HCT116 (cell line): ENCODE measurements at regions not wholly inside any gene's neighbourhood (a gene's known extent, or its start where the extent isn't known, plus 50 kb on each side); places are given as distances from the start of the nearest gene placed in this dataset.

Source experiments
- ATAC-seq: fragments of 200-7000 bp; cut with Tn5 transposase; 2 replicates; pipeline ENCODE4 v1.9.1; 2020; ENCODE audit warnings: mild to moderate bottlenecking, moderate library complexity
- BruUV-seq: library from RNA; stranded (reverse); fragments of 400-500 nt; replicated peaks from 2 replicates; lab custom pipeline; 2021; lab: Mats Ljungman, UMichigan
- CTCF ChIA-PET: fragments of 300-600 bp; sonication (Branson Sonifier 250); formaldehyde crosslinking; loops from one replicate; lab custom pipeline; 2021; ENCODE audit warnings: antibody characterized with exemption; lab: Charles Lee
- POLR2A ChIA-PET: fragments of 300-600, 350-600 bp; sonication (Branson Sonifier 250); formaldehyde crosslinking; loops from one replicate; lab custom pipeline; 2021; ENCODE audit warnings: antibody characterized with exemption; lab: Charles Lee
- RAD21 ChIA-PET, 2 experiments: fragments of 300-600 bp; sonication (Branson Sonifier 250); formaldehyde crosslinking; loops; one replicate each; lab custom pipeline; 2023; ENCODE audit warnings: low total read pairs in 2 of 2; ENCODE audit not compliant: uncharacterized antibody in 2 of 2, unreplicated experiment in 2 of 2, low non-redundant PET in 1 of 2; lab: Charles Lee
- DNase-seq: peaks from one replicate; pipeline ENCODE4 v3.0.0-alpha.2; 2010; ENCODE audit warnings: low read depth, low spot score
- H2AFZ ChIP-seq: fragments of 200-600 bp; shearing (Covaris generic), sonication (generic); 2 replicates; pipeline ENCODE4 v1.6.1; 2017; ENCODE audit warnings: low read depth, mixed run types, mixed read lengths, antibody characterized with exemption, low read length; ENCODE audit not compliant: poor library complexity, severe bottlenecking
- H3K27ac ChIP-seq: 2 replicates; pipeline ENCODE4 v1.5.1; 2012; ENCODE audit warnings: low read depth, low read length
- H3K27me3 ChIP-seq: fragments of 200-600 bp; sonication (generic); 2 replicates; pipeline ENCODE4 v1.6.1; 2016; ENCODE audit warnings: mixed run types, low read length, mixed read lengths; ENCODE audit not compliant: insufficient read depth
- H3K36me3 ChIP-seq, 2 experiments: fragments of 200-500 bp in 1 of 2; fragments of 200-600 bp in 1 of 2; sonication (Bioruptor generic) in 1 of 2; sonication (generic) in 1 of 2; 2 replicates each; pipeline versions ENCODE4 v1.5.1 to v1.6.1; 2014 to 2016; ENCODE audit warnings: low read length in 2 of 2, inconsistent platforms in 1 of 2, mixed read lengths in 1 of 2, mixed run types in 1 of 2; ENCODE audit not compliant: insufficient read depth in 2 of 2, control insufficient read depth in 1 of 2
- H3K4me1 ChIP-seq, 2 experiments: fragments of 200-600 bp in 1 of 2; sonication (generic) in 1 of 2; 2 replicates each; pipeline versions ENCODE4 v1.5.1 to v1.6.1; 2012 to 2017; ENCODE audit warnings: low read length in 2 of 2, inconsistent platforms in 1 of 2, mild to moderate bottlenecking in 1 of 2, mixed read lengths in 1 of 2, mixed run types in 1 of 2, moderate library complexity in 1 of 2; ENCODE audit not compliant: insufficient read depth in 2 of 2, control insufficient read depth in 1 of 2
- H3K4me2 ChIP-seq: fragments of 200-600 bp; sonication (generic); 2 replicates; pipeline ENCODE4 v1.6.1; 2017; ENCODE audit warnings: mixed run types, low read length, mixed read lengths
- H3K4me3 ChIP-seq, 2 experiments: fragments of 200-600 bp in 1 of 2; sonication (generic) in 1 of 2; replicated peaks in 1 of 2; 2 replicates each; pipeline ENCODE4 v1.5.1; 2011 to 2016; ENCODE audit warnings: low read length in 2 of 2, control low read depth in 1 of 2, low read depth in 1 of 2, mild to moderate bottlenecking in 1 of 2, mixed read lengths in 1 of 2, mixed run types in 1 of 2
- H3K79me2 ChIP-seq: fragments of 200-600 bp; sonication (generic); 2 replicates; pipeline ENCODE4 v1.6.1; 2017; ENCODE audit warnings: mild to moderate bottlenecking, mixed run types, low read length, moderate library complexity, mixed read lengths; ENCODE audit not compliant: insufficient read depth
- H3K9ac ChIP-seq: fragments of 200-600 bp; sonication (generic); 2 replicates; pipeline ENCODE4 v1.6.1; 2016; ENCODE audit warnings: low read length, mixed read lengths
- H3K9me2 ChIP-seq: fragments of 200-600 bp; sonication (generic), shearing (Covaris generic); 2 replicates; pipeline ENCODE4 v1.6.1; 2017; ENCODE audit warnings: mixed run types, mild to moderate bottlenecking, moderate library complexity; ENCODE audit not compliant: insufficient read depth
- H3K9me3 ChIP-seq, 2 experiments: fragments of 200-500 bp in 1 of 2; fragments of 200-600 bp in 1 of 2; sonication (Bioruptor generic) in 1 of 2; sonication (generic) in 1 of 2; 2 replicates each; pipeline ENCODE4 v1.6.1; 2014 to 2017; ENCODE audit warnings: low read length in 2 of 2, mixed read lengths in 2 of 2, inconsistent platforms in 1 of 2, low read depth in 1 of 2, mild to moderate bottlenecking in 1 of 2, mixed run types in 1 of 2, moderate library complexity in 1 of 2; ENCODE audit not compliant: control insufficient read depth in 1 of 2, insufficient read depth in 1 of 2
- H4K20me1 ChIP-seq: fragments of 200-600 bp; sonication (generic), shearing (Covaris generic); 2 replicates; pipeline ENCODE4 v1.6.1; 2017; ENCODE audit warnings: mixed run types, mild to moderate bottlenecking, moderate library complexity; ENCODE audit not compliant: insufficient read depth
- JUND ChIP-seq: IDR thresholded peaks from 2 replicates; pipeline ENCODE4 v1.6.1; 2012
- POLR2AphosphoS5 ChIP-seq: IDR thresholded peaks from 2 replicates; pipeline ENCODE4 v1.6.1; 2011; ENCODE audit warnings: mild to moderate bottlenecking, low read depth, low read length, moderate library complexity
- RAD21 ChIP-seq: IDR thresholded peaks from 2 replicates; pipeline ENCODE4 v1.6.1; 2012; ENCODE audit warnings: low read depth, mild to moderate bottlenecking
- REST ChIP-seq: IDR thresholded peaks from 2 replicates; pipeline ENCODE4 v1.6.1; 2012; ENCODE audit warnings: low read depth
- SRF ChIP-seq: IDR thresholded peaks from 2 replicates; pipeline ENCODE4 v1.6.1; 2012; ENCODE audit warnings: low read depth
- YY1 ChIP-seq: IDR thresholded peaks from 2 replicates; pipeline ENCODE4 v1.6.1; 2011; ENCODE audit warnings: low read length, low read depth, moderate library complexity, mild to moderate bottlenecking; ENCODE audit not compliant: insufficient replicate concordance; ENCODE audit errors: extremely low read depth
- ZFX ChIP-seq: fragments of 450-650 bp; IDR thresholded peaks from 2 replicates; pipeline ENCODE4 v1.6.1; 2017
- intact Hi-C: fragments of 100-400 bp; cut with micrococcal nuclease; formaldehyde crosslinking; loops from 2 replicates; pipeline ENCODE4 v1.10.0; 2022
- TF ChIP-seq, protein P1 (sequence below): IDR thresholded peaks from 2 replicates; pipeline ENCODE4 v1.6.1; 2012

DNA sequence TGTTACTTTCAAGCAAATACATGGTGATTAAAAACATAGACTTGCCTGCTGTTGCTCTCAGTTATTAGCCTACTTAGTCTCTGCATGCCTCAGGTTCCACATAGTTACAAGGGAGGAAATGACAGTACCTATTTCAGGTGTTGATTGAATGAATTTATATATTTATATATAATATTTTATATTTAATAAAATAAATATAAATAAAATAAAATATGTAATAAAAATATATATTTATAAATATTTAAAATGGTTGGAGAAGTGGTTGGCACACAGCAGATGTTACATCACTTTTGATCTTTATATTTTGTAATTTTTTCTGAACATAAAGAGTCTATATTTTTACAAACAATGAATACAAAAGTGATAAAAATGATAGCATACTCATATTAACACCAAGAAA is 716.0 kb upstream of the EYS start:
- Histone ChIP-seq H3K79me2 (no peaks in the 10 kb centered on the region), H3K36me3 (no peaks in the 10 kb centered on the region), H3K27me3 (no peaks in the 10 kb centered on the region), H3K4me2 (no peak overlapping the region), H3K27ac (no peak overlapping the region), H4K20me1 (no peaks in the 10 kb centered on the region), H3K9me2 (no peaks in the 10 kb centered on the region), H2AFZ (no peak overlapping the region), H3K9me3 (peaks cover 0 to 7% of the 10 kb centered on the region in 2 experiments; a peak in 2 of 4 replicates), H3K9ac (no peak overlapping the region), H3K4me1 (no peaks in the 10 kb centered on the region), H3K4me3 (no peak overlapping the region)
- ChIA-PET RAD21 (no interaction called here), CTCF (no interaction called here), POLR2A (no interaction called here)
- intact Hi-C loops, result no loop called here
- no TSS peak for BruUV-seq
- ATAC-seq (no peak), DNase-seq (no peak)
- TF ChIP-seq JUND (no peak), SRF (no peak), YY1 (no peak), REST (no peak), POLR2AphosphoS5 (no peak), RAD21 (no peak), ZFX (no peak)
- TF ChIP-seq, protein P1, sequence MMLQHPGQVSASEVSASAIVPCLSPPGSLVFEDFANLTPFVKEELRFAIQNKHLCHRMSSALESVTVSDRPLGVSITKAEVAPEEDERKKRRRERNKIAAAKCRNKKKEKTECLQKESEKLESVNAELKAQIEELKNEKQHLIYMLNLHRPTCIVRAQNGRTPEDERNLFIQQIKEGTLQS, result no peak
